ENCODE measurements at regions not wholly inside any gene's neighbourhood (a gene's known extent, or its start where the extent isn't known, plus 50 kb on each side); places are given as distances from the start of the nearest gene placed in this dataset.

GRCh38 chr5:171648279-171649074 is 137.1 kb upstream of the SMIM23 start:
- WGBS, 3 donors = 71 to 82% (median 79%) methylated on average over 10 of the region's 10 CpGs
- TF ChIP-seq EP300 (IDR thresholded peaks at IDR 0.05) = no peak
- no peak for TF ChIP-seq POLR2A (IDR thresholded peaks at IDR 0.05)
- TF ChIP-seq CTCF (IDR thresholded peaks at IDR 0.05) = no peak
- Histone ChIP-seq H3K27ac (no peak overlapping the region), H3K36me3 (no peaks in the 10 kb centered on the region), H3K4me3 (no peak overlapping the region), H3K27me3 (no peaks in the 10 kb centered on the region), H3K4me1 (ENCODE audit: insufficient read depth) (no peaks in the 10 kb centered on the region), H3K9me3 (no peaks in the 10 kb centered on the region)
- DNase-seq = no peak
- intact Hi-C loops (cut with DNase I) = no loop called here

- no peak for TF ChIP-seq POLR2A (IDR thresholded peaks at IDR 0.05)
- TF ChIP-seq CTCF (IDR thresholded peaks at IDR 0.05) = no peak
- no peak for TF ChIP-seq EP300 (IDR thresholded peaks at IDR 0.05)
- no peaks in the 10 kb centered on the region for H3K4me1 ChIP-seq (ENCODE audit: insufficient read depth)
- no peaks in the 10 kb centered on the region for H3K36me3 ChIP-seq
- H3K9me3 ChIP-seq = no peaks in the 10 kb centered on the region
- intact Hi-C loops (cut with DNase I) = no loop called here
- DNase-seq = no peak
- 69 to 80% (median 77%) methylated on average over 3 of the region's 3 CpGs for WGBS, 3 donors
- no peak overlapping the region for H3K4me3 ChIP-seq
- H3K27ac ChIP-seq = no peak overlapping the region
- H3K27me3 ChIP-seq = no peaks in the 10 kb centered on the region
Measured at GRCh38 chr5:171649075-171649401, 136.6 kb upstream of the SMIM23 start.

- intact Hi-C loops (cut with DNase I) = no loop called here
- Histone ChIP-seq H3K4me1 (ENCODE audit: insufficient read depth) (no peaks in the 10 kb centered on the region), H3K36me3 (no peaks in the 10 kb centered on the region), H3K27ac (no peak overlapping the region), H3K27me3 (no peaks in the 10 kb centered on the region), H3K9me3 (no peaks in the 10 kb centered on the region), H3K4me3 (no peak overlapping the region)
- WGBS, 3 donors = 56 to 70% (median 64%) methylated on average over 8 of the region's 8 CpGs
- no peak for TF ChIP-seq POLR2A (IDR thresholded peaks at IDR 0.05)
- TF ChIP-seq CTCF (IDR thresholded peaks at IDR 0.05) = no peak
- no peak for TF ChIP-seq EP300 (IDR thresholded peaks at IDR 0.05)
- DNase-seq = no peak
Measured at GRCh38 chr5:171650597-171650996, 135.0 kb upstream of the SMIM23 start.

GRCh38 chr5:171651102-171651501 is 134.5 kb upstream of the SMIM23 start:
- H3K27ac ChIP-seq = no peak overlapping the region
- H3K36me3 ChIP-seq = no peaks in the 10 kb centered on the region
- intact Hi-C loops (cut with DNase I) = no loop called here
- no peak overlapping the region for H3K4me3 ChIP-seq
- DNase-seq = no peak
- 51 to 61% (median 61%) methylated on average over 3 of the region's 3 CpGs for WGBS, 3 donors
- H3K27me3 ChIP-seq = no peaks in the 10 kb centered on the region
- no peaks in the 10 kb centered on the region for H3K4me1 ChIP-seq (ENCODE audit: insufficient read depth)
- H3K9me3 ChIP-seq = no peaks in the 10 kb centered on the region
- TF ChIP-seq POLR2A (IDR thresholded peaks at IDR 0.05) = no peak
- no peak for TF ChIP-seq EP300 (IDR thresholded peaks at IDR 0.05)
- TF ChIP-seq CTCF (IDR thresholded peaks at IDR 0.05) = no peak

Measured in ovary (tissue), 7 donors.